ENCODE measurements at regions not wholly inside any gene's neighbourhood (a gene's known extent, or its start where the extent isn't known, plus 50 kb on each side); places are given as distances from the start of the nearest gene placed in this dataset.
A peak's percentile ranks its signal among the peaks of the same experiment; 100 is the strongest.

GRCh38 chr3:96209699-96210098, 604.7 kb upstream of the EPHA6 start:
- Mint-ChIP-seq H3K9me3 (ENCODE audit: low read depth) (peaks cover 10% of the 10 kb centered on the region), H3K4me1 (ENCODE audit: low read depth) (no peaks in the 10 kb centered on the region), H3K27me3 (ENCODE audit: low read depth) (no peaks in the 10 kb centered on the region), H3K36me3 (ENCODE audit: low read depth) (no peaks in the 10 kb centered on the region), H3K27ac (ENCODE audit: unreplicated experiment) (no peak overlapping the region), H3K4me3 (ENCODE audit: unreplicated experiment) (no peak overlapping the region)
- no peak for DNase-seq (ENCODE audit: low spot score)
- TF ChIP-seq, protein P1, sequence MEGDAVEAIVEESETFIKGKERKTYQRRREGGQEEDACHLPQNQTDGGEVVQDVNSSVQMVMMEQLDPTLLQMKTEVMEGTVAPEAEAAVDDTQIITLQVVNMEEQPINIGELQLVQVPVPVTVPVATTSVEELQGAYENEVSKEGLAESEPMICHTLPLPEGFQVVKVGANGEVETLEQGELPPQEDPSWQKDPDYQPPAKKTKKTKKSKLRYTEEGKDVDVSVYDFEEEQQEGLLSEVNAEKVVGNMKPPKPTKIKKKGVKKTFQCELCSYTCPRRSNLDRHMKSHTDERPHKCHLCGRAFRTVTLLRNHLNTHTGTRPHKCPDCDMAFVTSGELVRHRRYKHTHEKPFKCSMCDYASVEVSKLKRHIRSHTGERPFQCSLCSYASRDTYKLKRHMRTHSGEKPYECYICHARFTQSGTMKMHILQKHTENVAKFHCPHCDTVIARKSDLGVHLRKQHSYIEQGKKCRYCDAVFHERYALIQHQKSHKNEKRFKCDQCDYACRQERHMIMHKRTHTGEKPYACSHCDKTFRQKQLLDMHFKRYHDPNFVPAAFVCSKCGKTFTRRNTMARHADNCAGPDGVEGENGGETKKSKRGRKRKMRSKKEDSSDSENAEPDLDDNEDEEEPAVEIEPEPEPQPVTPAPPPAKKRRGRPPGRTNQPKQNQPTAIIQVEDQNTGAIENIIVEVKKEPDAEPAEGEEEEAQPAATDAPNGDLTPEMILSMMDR (IDR thresholded peaks at IDR 0.05): no peak

DNA sequence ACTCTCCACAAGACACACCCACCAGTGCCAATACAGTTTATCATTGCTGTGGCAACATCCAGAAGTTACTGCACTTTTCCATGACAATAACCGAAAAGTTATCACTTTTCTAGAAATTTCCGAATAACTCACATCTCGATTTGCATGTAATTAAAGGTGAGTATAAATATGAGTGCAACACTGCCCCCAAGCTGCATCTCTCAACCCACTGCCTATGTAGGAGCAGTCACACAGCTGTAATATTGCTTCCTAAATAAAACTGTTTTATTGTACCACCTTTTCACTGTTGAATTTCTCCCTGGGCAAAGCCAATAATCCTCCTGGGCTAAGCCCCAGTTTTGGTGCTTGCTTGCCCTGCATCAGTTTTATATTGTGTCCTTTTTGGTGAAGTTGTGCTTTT, 601.0 kb upstream of the EPHA6 start:
- H3K9me3 Mint-ChIP-seq (ENCODE audit: low read depth): no peaks in the 10 kb centered on the region
- no peaks in the 10 kb centered on the region for H3K27me3 Mint-ChIP-seq (ENCODE audit: low read depth)
- no peak overlapping the region for H3K4me3 Mint-ChIP-seq (ENCODE audit: unreplicated experiment)
- H3K4me1 Mint-ChIP-seq (ENCODE audit: low read depth): no peaks in the 10 kb centered on the region
- H3K36me3 Mint-ChIP-seq (ENCODE audit: low read depth): no peaks in the 10 kb centered on the region
- DNase-seq (ENCODE audit: low spot score): no peak
- TF ChIP-seq, protein P1 (IDR thresholded peaks at IDR 0.05): peak; percentile 49
- H3K27ac Mint-ChIP-seq (ENCODE audit: unreplicated experiment): no peak overlapping the region

GRCh38 chr3:96214941-96215340, 599.5 kb upstream of the EPHA6 start:
- no peaks in the 10 kb centered on the region for H3K27me3 Mint-ChIP-seq (ENCODE audit: low read depth)
- DNase-seq (ENCODE audit: low spot score): no peak
- no peak overlapping the region for H3K4me3 Mint-ChIP-seq (ENCODE audit: unreplicated experiment)
- TF ChIP-seq, protein P1 (IDR thresholded peaks at IDR 0.05): no peak
- H3K36me3 Mint-ChIP-seq (ENCODE audit: low read depth): no peaks in the 10 kb centered on the region
- no peaks in the 10 kb centered on the region for H3K9me3 Mint-ChIP-seq (ENCODE audit: low read depth)
- H3K27ac Mint-ChIP-seq (ENCODE audit: unreplicated experiment): no peak overlapping the region
- H3K4me1 Mint-ChIP-seq (ENCODE audit: low read depth): no peaks in the 10 kb centered on the region

- no peak overlapping the region for H3K27ac Mint-ChIP-seq (ENCODE audit: unreplicated experiment)
- no peaks in the 10 kb centered on the region for H3K36me3 Mint-ChIP-seq (ENCODE audit: low read depth)
- no peaks in the 10 kb centered on the region for H3K27me3 Mint-ChIP-seq (ENCODE audit: low read depth)
- no peak for DNase-seq (ENCODE audit: low spot score)
- H3K9me3 Mint-ChIP-seq (ENCODE audit: low read depth): no peaks in the 10 kb centered on the region
- no peak overlapping the region for H3K4me3 Mint-ChIP-seq (ENCODE audit: unreplicated experiment)
- H3K4me1 Mint-ChIP-seq (ENCODE audit: low read depth): peaks cover 2% of the 10 kb centered on the region
- TF ChIP-seq, protein P1 (IDR thresholded peaks at IDR 0.05): no peak
Observed at GRCh38 chr3:96225494-96225893, 588.9 kb upstream of the EPHA6 start.

GRCh38 chr3:96233679-96234078, 580.7 kb upstream of the EPHA6 start:
- Mint-ChIP-seq H3K36me3 (ENCODE audit: low read depth) (no peaks in the 10 kb centered on the region), H3K27ac (ENCODE audit: unreplicated experiment) (no peak overlapping the region), H3K4me3 (ENCODE audit: unreplicated experiment) (no peak overlapping the region), H3K27me3 (ENCODE audit: low read depth) (peaks cover 1% of the 10 kb centered on the region), H3K9me3 (ENCODE audit: low read depth) (no peaks in the 10 kb centered on the region), H3K4me1 (ENCODE audit: low read depth) (no peaks in the 10 kb centered on the region)
- TF ChIP-seq, protein P1 (IDR thresholded peaks at IDR 0.05): no peak
- DNase-seq (ENCODE audit: low spot score): no peak

Data from chondrocyte (in vitro differentiated cells).